SK-N-SH (cell line): ENCODE measurements at regions not wholly inside any gene's neighbourhood (a gene's known extent, or its start where the extent isn't known, plus 50 kb on each side); places are given as distances from the start of the nearest gene placed in this dataset.

Experiments used
- CTCF ChIA-PET: fragments of 300-600, 350-600 bp; formaldehyde crosslinking; extraction: SDS; loops from one replicate; lab custom pipeline; 2021; lab: Yijun Ruan, JAX
- POLR2A ChIA-PET: fragments of 350-600 bp; sonication (Branson Sonifier 250); formaldehyde crosslinking; extraction: SDS; loops from one replicate; lab custom pipeline; 2020; ENCODE audit warnings: antibody characterized with exemption, inconsistent platforms; lab: Yijun Ruan, JAX
- DNase-seq: peaks from one replicate; pipeline ENCODE4 v3.0.0; 2012
- H2AFZ ChIP-seq: fragments of 200-600 bp; sonication (generic); 2 replicates; pipeline ENCODE4 v1.8.1; 2016; ENCODE audit warnings: antibody characterized with exemption, mild to moderate bottlenecking, low read depth
- H3F3A ChIP-seq: fragments of 200-600 bp; sonication (generic); replicated peaks from 2 replicates; pipeline ENCODE3; 2016; ENCODE audit warnings: antibody characterized with exemption, mild to moderate bottlenecking; ENCODE audit not compliant: insufficient read depth
- H3K27ac ChIP-seq, 2 experiments: fragments of 200-500 bp in 1 of 2; fragments of 200-600 bp in 1 of 2; sonication (Bioruptor generic) in 1 of 2; sonication (generic), shearing (Covaris generic) in 1 of 2; 2 replicates each; pipeline versions ENCODE4 v1.5.1 to v1.6.1; 2014 to 2016; ENCODE audit warnings: low read depth in 2 of 2, inconsistent platforms in 1 of 2, low read length in 1 of 2, mild to moderate bottlenecking in 1 of 2, mixed read lengths in 1 of 2
- H3K27me3 ChIP-seq: fragments of 200-600 bp; sonication (generic), shearing (Covaris generic); 2 replicates; pipeline ENCODE4 v1.6.1; 2016; ENCODE audit warnings: mixed run types; ENCODE audit not compliant: insufficient read depth
- H3K36me3 ChIP-seq, 2 experiments: fragments of 200-500 bp in 1 of 2; fragments of 200-600 bp in 1 of 2; sonication (Bioruptor generic) in 1 of 2; sonication (generic) in 1 of 2; replicated peaks in 1 of 2; 2 replicates each; pipeline versions ENCODE3 to v1.5.1; 2014 to 2016; ENCODE audit warnings: low read length in 1 of 2, mild to moderate bottlenecking in 1 of 2; ENCODE audit not compliant: insufficient read depth in 2 of 2, control insufficient read depth in 1 of 2
- H3K4me1 ChIP-seq, 2 experiments: fragments of 200-500 bp in 1 of 2; fragments of 200-600 bp in 1 of 2; sonication (Bioruptor generic) in 1 of 2; sonication (generic), shearing (Covaris generic) in 1 of 2; 2 replicates each; pipeline versions ENCODE4 v1.5.1 to v1.6.1; 2014 to 2016; ENCODE audit warnings: low read depth in 1 of 2, low read length in 1 of 2, mixed run types in 1 of 2; ENCODE audit not compliant: insufficient read depth in 2 of 2, control insufficient read depth in 1 of 2
- H3K4me2 ChIP-seq: fragments of 200-600 bp; sonication (generic), shearing (Covaris generic); 2 replicates; pipeline ENCODE4 v1.6.1; 2017; ENCODE audit warnings: mixed run types
- H3K4me3 ChIP-seq, 2 experiments: fragments of 200-500 bp in 1 of 2; fragments of 200-600 bp in 1 of 2; sonication (Bioruptor generic) in 1 of 2; sonication (generic), shearing (Covaris generic) in 1 of 2; 2 replicates each; pipeline versions ENCODE4 v1.5.1 to v1.8.1; 2014 to 2016; ENCODE audit warnings: low read depth in 2 of 2, inconsistent platforms in 1 of 2, low read length in 1 of 2, mild to moderate bottlenecking in 1 of 2, mixed read lengths in 1 of 2, moderate library complexity in 1 of 2
- H3K79me2 ChIP-seq: fragments of 200-600 bp; sonication (generic); 2 replicates; pipeline ENCODE4 v1.8.1; 2017; ENCODE audit warnings: mild to moderate bottlenecking; ENCODE audit not compliant: insufficient read depth
- H3K9ac ChIP-seq: fragments of 200-600 bp; sonication (generic); 2 replicates; pipeline ENCODE4 v1.6.1; 2017; ENCODE audit warnings: mixed run types
- H3K9me2 ChIP-seq: fragments of 200-600 bp; sonication (generic); 2 replicates; pipeline ENCODE4 v1.6.1; 2017; ENCODE audit warnings: mixed run types
- H3K9me3 ChIP-seq: fragments of 200-600 bp; sonication (generic); 2 replicates; pipeline ENCODE4 v1.6.1; 2017; ENCODE audit warnings: mixed run types, mild to moderate bottlenecking, moderate library complexity
- H4K20me1 ChIP-seq: fragments of 200-600 bp; sonication (generic); 2 replicates; pipeline ENCODE4 v1.6.1; 2017; ENCODE audit warnings: mild to moderate bottlenecking, mixed run types; ENCODE audit not compliant: insufficient read depth
- CTCF ChIP-seq: fragments of 200-600 bp; sonication (generic); IDR thresholded peaks from 2 replicates; pipeline ENCODE4 v1.6.1; 2017; ENCODE audit warnings: antibody characterized with exemption, mild to moderate bottlenecking, moderate library complexity
- FOSL2 ChIP-seq: IDR thresholded peaks from 2 replicates; pipeline ENCODE4 v1.4.0; 2012; ENCODE audit warnings: low read depth, mild to moderate bottlenecking, moderate library complexity, borderline replicate concordance
- GATA2 ChIP-seq: sonication (generic); formaldehyde crosslinking; IDR thresholded peaks from 2 replicates; pipeline ENCODE4 v1.5.0; 2020; ENCODE audit warnings: mild to moderate bottlenecking, missing genetic modification reagents
- POLR2AphosphoS5 ChIP-seq: IDR thresholded peaks from 2 replicates; pipeline ENCODE4 v1.6.1; 2012; ENCODE audit warnings: low read depth, low read length
- TCF12 ChIP-seq: IDR thresholded peaks from 2 replicates; pipeline ENCODE4 v1.4.0; 2012
- TEAD4 ChIP-seq: IDR thresholded peaks from 2 replicates; pipeline ENCODE4 v1.4.0; 2012; ENCODE audit warnings: mild to moderate bottlenecking, borderline replicate concordance; ENCODE audit not compliant: insufficient read depth
- USF1 ChIP-seq: IDR thresholded peaks from 2 replicates; pipeline ENCODE4 v1.4.0; 2012; ENCODE audit warnings: low read depth, borderline replicate concordance
- YY1 ChIP-seq: IDR thresholded peaks from 2 replicates; pipeline ENCODE4 v1.4.0; 2012; ENCODE audit warnings: low read depth, mild to moderate bottlenecking
- WGBS: methylation state at CpG from one replicate; pipeline ENCODE4 v1.1.6; 2017; ENCODE audit warnings: low lambda C conversion rate; 5-methylcytosine and 5-hydroxymethylcytosine counted together
- TF ChIP-seq, protein P1 (sequence below): fragments of 150-350 bp; IDR thresholded peaks from 2 replicates; pipeline ENCODE4 v1.6.1; 2017; ENCODE audit warnings: antibody characterized with exemption, low read length, low read depth, borderline replicate concordance
- TF ChIP-seq, protein P2 (sequence below): IDR thresholded peaks from 2 replicates; pipeline ENCODE4 v1.4.0; 2012; ENCODE audit warnings: low read depth, borderline replicate concordance

GRCh38 chr16:76204249-76204648, 73.0 kb upstream of the CNTNAP4 start:
- DNase-seq, result no peak
- ChIA-PET CTCF (no interaction called here), POLR2A (no interaction called here)
- H3K4me3 ChIP-seq, result no peak overlapping the region
- H3K27me3 ChIP-seq, result no peaks in the 10 kb centered on the region
- no peaks in the 10 kb centered on the region for H3K9me3 ChIP-seq
- TF ChIP-seq GATA2 (no peak), TCF12 (no peak)
- TF ChIP-seq, protein P1, sequence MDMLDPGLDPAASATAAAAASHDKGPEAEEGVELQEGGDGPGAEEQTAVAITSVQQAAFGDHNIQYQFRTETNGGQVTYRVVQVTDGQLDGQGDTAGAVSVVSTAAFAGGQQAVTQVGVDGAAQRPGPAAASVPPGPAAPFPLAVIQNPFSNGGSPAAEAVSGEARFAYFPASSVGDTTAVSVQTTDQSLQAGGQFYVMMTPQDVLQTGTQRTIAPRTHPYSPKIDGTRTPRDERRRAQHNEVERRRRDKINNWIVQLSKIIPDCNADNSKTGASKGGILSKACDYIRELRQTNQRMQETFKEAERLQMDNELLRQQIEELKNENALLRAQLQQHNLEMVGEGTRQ, result no peak
- no peaks in the 10 kb centered on the region for H3K36me3 ChIP-seq
- H3K4me2 ChIP-seq, result no peak overlapping the region
- no peak overlapping the region for H3K9ac ChIP-seq
- H3K9me2 ChIP-seq, result no peaks in the 10 kb centered on the region
- H4K20me1 ChIP-seq, result no peaks in the 10 kb centered on the region
- no peaks in the 10 kb centered on the region for H3F3A ChIP-seq
- H3K79me2 ChIP-seq, result no peaks in the 10 kb centered on the region
- H2AFZ ChIP-seq, result no peak overlapping the region
- no peak overlapping the region for H3K27ac ChIP-seq
- no peaks in the 10 kb centered on the region for H3K4me1 ChIP-seq
- WGBS, result 10% methylated on average over 2 of the region's 2 CpGs

DNA sequence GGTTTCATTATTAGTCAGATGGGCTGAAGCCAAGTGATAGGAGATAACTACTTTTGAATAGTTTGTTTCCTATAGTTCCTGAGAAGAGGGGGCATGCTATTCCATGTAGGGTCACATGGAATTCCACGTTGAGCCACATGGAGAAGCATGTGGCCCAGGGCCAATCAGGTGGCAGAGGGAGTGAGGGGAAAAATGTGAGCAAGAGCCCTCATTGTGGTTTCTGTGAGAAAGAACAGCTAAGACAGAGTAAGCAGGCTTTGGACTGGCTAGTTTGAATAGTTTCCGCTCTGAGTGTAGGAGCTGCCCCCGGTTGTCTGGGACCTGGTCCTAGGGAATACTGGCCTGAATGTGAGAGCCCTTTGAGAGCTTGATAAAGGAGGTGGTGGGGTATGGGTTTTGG, 69.9 kb upstream of the CNTNAP4 start:
- Histone ChIP-seq H3K36me3 (no peaks in the 10 kb centered on the region), H3F3A (no peaks in the 10 kb centered on the region), H3K27me3 (no peaks in the 10 kb centered on the region), H3K9me2 (no peaks in the 10 kb centered on the region), H3K9ac (no peak overlapping the region), H3K4me3 (no peak overlapping the region), H3K4me1 (no peaks in the 10 kb centered on the region), H2AFZ (no peak overlapping the region), H3K27ac (no peak overlapping the region), H3K9me3 (no peaks in the 10 kb centered on the region), H4K20me1 (no peaks in the 10 kb centered on the region), H3K79me2 (no peaks in the 10 kb centered on the region), H3K4me2 (no peak overlapping the region)
- 16% methylated on average over 3 of the region's 3 CpGs for WGBS
- TF ChIP-seq YY1 (no peak), FOSL2 (no peak)
- POLR2A ChIA-PET, result no interaction called here
- CTCF ChIA-PET, result no interaction called here
- DNase-seq, result no peak

- DNase-seq, result no peak
- Histone ChIP-seq H3K4me3 (no peak overlapping the region), H3K4me2 (no peak overlapping the region), H3K9me2 (no peaks in the 10 kb centered on the region), H3K9me3 (no peaks in the 10 kb centered on the region), H3K27ac (no peak overlapping the region), H3K36me3 (no peaks in the 10 kb centered on the region), H2AFZ (no peak overlapping the region), H4K20me1 (no peaks in the 10 kb centered on the region), H3K79me2 (no peaks in the 10 kb centered on the region), H3K4me1 (no peaks in the 10 kb centered on the region), H3K27me3 (no peaks in the 10 kb centered on the region), H3F3A (no peaks in the 10 kb centered on the region), H3K9ac (no peak overlapping the region)
- ChIA-PET CTCF (interaction anchor here (1.4 kb wide), 1 partner anchor 14 kb away, joined by 4 read pairs; no protein-coding TSS in a partner anchor), POLR2A (no interaction called here)
- WGBS, result 25% methylated on average over 5 of the region's 5 CpGs
- TF ChIP-seq USF1 (no peak), TEAD4 (no peak), YY1 (no peak), CTCF (no peak), POLR2AphosphoS5 (no peak)
- TF ChIP-seq, protein P2, sequence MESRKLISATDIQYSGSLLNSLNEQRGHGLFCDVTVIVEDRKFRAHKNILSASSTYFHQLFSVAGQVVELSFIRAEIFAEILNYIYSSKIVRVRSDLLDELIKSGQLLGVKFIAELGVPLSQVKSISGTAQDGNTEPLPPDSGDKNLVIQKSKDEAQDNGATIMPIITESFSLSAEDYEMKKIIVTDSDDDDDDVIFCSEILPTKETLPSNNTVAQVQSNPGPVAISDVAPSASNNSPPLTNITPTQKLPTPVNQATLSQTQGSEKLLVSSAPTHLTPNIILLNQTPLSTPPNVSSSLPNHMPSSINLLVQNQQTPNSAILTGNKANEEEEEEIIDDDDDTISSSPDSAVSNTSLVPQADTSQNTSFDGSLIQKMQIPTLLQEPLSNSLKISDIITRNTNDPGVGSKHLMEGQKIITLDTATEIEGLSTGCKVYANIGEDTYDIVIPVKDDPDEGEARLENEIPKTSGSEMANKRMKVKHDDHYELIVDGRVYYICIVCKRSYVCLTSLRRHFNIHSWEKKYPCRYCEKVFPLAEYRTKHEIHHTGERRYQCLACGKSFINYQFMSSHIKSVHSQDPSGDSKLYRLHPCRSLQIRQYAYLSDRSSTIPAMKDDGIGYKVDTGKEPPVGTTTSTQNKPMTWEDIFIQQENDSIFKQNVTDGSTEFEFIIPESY, result no peak
Observed at GRCh38 chr16:76210157-76210556, 67.0 kb upstream of the CNTNAP4 start.
